ENCODE measurements at regions not wholly inside any gene's neighbourhood (a gene's known extent, or its start where the extent isn't known, plus 50 kb on each side); places are given as distances from the start of the nearest gene placed in this dataset.

- no peak for TF ChIP-seq PKNOX1 (IDR thresholded peaks at IDR 0.05)
- TF ChIP-seq FOXM1 (IDR thresholded peaks at IDR 0.05; ENCODE audit: borderline replicate concordance) = no peak
- TF ChIP-seq LEF1 (IDR thresholded peaks at IDR 0.05; ENCODE audit: borderline replicate concordance) = no peak
- no peak for TF ChIP-seq TARDBP (IDR thresholded peaks at IDR 0.05)
- no peak for TF ChIP-seq BHLHE40 (IDR thresholded peaks at IDR 0.05; ENCODE audit: borderline replicate concordance)
- no peak for TF ChIP-seq ELF4 (IDR thresholded peaks at IDR 0.05)
- TF ChIP-seq SP1 (IDR thresholded peaks at IDR 0.05) = no peak
- no peak for TF ChIP-seq FOXK2 (IDR thresholded peaks at IDR 0.05)
- TF ChIP-seq FOXA1 (IDR thresholded peaks at IDR 0.05) = no peak
- TF ChIP-seq SUZ12 (IDR thresholded peaks at IDR 0.05) = no peak
- TF ChIP-seq CTBP1 (IDR thresholded peaks at IDR 0.05; ENCODE audit: borderline replicate concordance) = no peak
- TF ChIP-seq HDGF (IDR thresholded peaks at IDR 0.05; ENCODE audit: borderline replicate concordance) = no peak
- TF ChIP-seq L3MBTL2 (conservative IDR thresholded peaks at IDR 0.05) = no peak
- TF ChIP-seq ZNF384 (IDR thresholded peaks at IDR 0.05) = no peak
- no peak for TF ChIP-seq ARNT (IDR thresholded peaks at IDR 0.05)
- TF ChIP-seq NFRKB (IDR thresholded peaks at IDR 0.05) = no peak
- no peak for DNase-seq (ENCODE audit: extremely low spot score)
- ChIA-PET POLR2A (no interaction called here), CTCF (no interaction called here)
Observed at GRCh38 chr2:550860-551567, 126.2 kb downstream of the TMEM18 start.

- no peak for TF ChIP-seq TARDBP (IDR thresholded peaks at IDR 0.05)
- TF ChIP-seq BHLHE40 (IDR thresholded peaks at IDR 0.05; ENCODE audit: borderline replicate concordance) = no peak
- TF ChIP-seq NFRKB (IDR thresholded peaks at IDR 0.05) = no peak
- no peak for TF ChIP-seq FOXA1 (IDR thresholded peaks at IDR 0.05)
- no peak for TF ChIP-seq ELF4 (IDR thresholded peaks at IDR 0.05)
- no peak for TF ChIP-seq LEF1 (IDR thresholded peaks at IDR 0.05; ENCODE audit: borderline replicate concordance)
- no peak for TF ChIP-seq L3MBTL2 (conservative IDR thresholded peaks at IDR 0.05)
- TF ChIP-seq FOXM1 (IDR thresholded peaks at IDR 0.05; ENCODE audit: borderline replicate concordance) = no peak
- TF ChIP-seq ZNF384 (IDR thresholded peaks at IDR 0.05) = no peak
- TF ChIP-seq HDGF (IDR thresholded peaks at IDR 0.05; ENCODE audit: borderline replicate concordance) = no peak
- TF ChIP-seq CTBP1 (IDR thresholded peaks at IDR 0.05; ENCODE audit: borderline replicate concordance) = no peak
- no peak for TF ChIP-seq SUZ12 (IDR thresholded peaks at IDR 0.05)
- no peak for TF ChIP-seq SP1 (IDR thresholded peaks at IDR 0.05)
- TF ChIP-seq FOXK2 (IDR thresholded peaks at IDR 0.05) = no peak
- no peak for TF ChIP-seq PKNOX1 (IDR thresholded peaks at IDR 0.05)
- ChIA-PET CTCF (no interaction called here), POLR2A (no interaction called here)
- DNase-seq (ENCODE audit: extremely low spot score) = no peak
Observed at GRCh38 chr2:545711-546650, 131.2 kb downstream of the TMEM18 start.

- ChIA-PET POLR2A (no interaction called here), CTCF (no interaction called here)
- TF ChIP-seq L3MBTL2 (conservative IDR thresholded peaks at IDR 0.05) = no peak
- TF ChIP-seq SUZ12 (IDR thresholded peaks at IDR 0.05) = no peak
- no peak for TF ChIP-seq ZNF384 (IDR thresholded peaks at IDR 0.05)
- TF ChIP-seq LEF1 (IDR thresholded peaks at IDR 0.05; ENCODE audit: borderline replicate concordance) = no peak
- no peak for TF ChIP-seq CTBP1 (IDR thresholded peaks at IDR 0.05; ENCODE audit: borderline replicate concordance)
- TF ChIP-seq TARDBP (IDR thresholded peaks at IDR 0.05) = no peak
- TF ChIP-seq FOXA1 (IDR thresholded peaks at IDR 0.05) = no peak
- no peak for TF ChIP-seq ELF4 (IDR thresholded peaks at IDR 0.05)
- TF ChIP-seq FOXM1 (IDR thresholded peaks at IDR 0.05; ENCODE audit: borderline replicate concordance) = no peak
- no peak for TF ChIP-seq SP1 (IDR thresholded peaks at IDR 0.05)
- DNase-seq (ENCODE audit: extremely low spot score) = no peak
Observed at GRCh38 chr2:545228-545627, 132.0 kb downstream of the TMEM18 start.

GRCh38 chr2:538646-539045, 138.6 kb downstream of the TMEM18 start:
- ChIA-PET POLR2A (no interaction called here), CTCF (no interaction called here)
- TF ChIP-seq TARDBP (IDR thresholded peaks at IDR 0.05) = no peak
- no peak for TF ChIP-seq HDGF (IDR thresholded peaks at IDR 0.05; ENCODE audit: borderline replicate concordance)
- no peak for TF ChIP-seq FOXA1 (IDR thresholded peaks at IDR 0.05)
- no peak for TF ChIP-seq LEF1 (IDR thresholded peaks at IDR 0.05; ENCODE audit: borderline replicate concordance)
- no peak for TF ChIP-seq FOXK2 (IDR thresholded peaks at IDR 0.05)
- no peak for TF ChIP-seq BHLHE40 (IDR thresholded peaks at IDR 0.05; ENCODE audit: borderline replicate concordance)
- TF ChIP-seq ZNF384 (IDR thresholded peaks at IDR 0.05) = no peak
- TF ChIP-seq SUZ12 (IDR thresholded peaks at IDR 0.05) = no peak
- no peak for TF ChIP-seq SP1 (IDR thresholded peaks at IDR 0.05)
- no peak for TF ChIP-seq ELF4 (IDR thresholded peaks at IDR 0.05)
- TF ChIP-seq L3MBTL2 (conservative IDR thresholded peaks at IDR 0.05) = no peak
- no peak for TF ChIP-seq NFRKB (IDR thresholded peaks at IDR 0.05)
- no peak for TF ChIP-seq PKNOX1 (IDR thresholded peaks at IDR 0.05)
- TF ChIP-seq FOXM1 (IDR thresholded peaks at IDR 0.05; ENCODE audit: borderline replicate concordance) = no peak
- no peak for TF ChIP-seq ARNT (IDR thresholded peaks at IDR 0.05)
- TF ChIP-seq CTBP1 (IDR thresholded peaks at IDR 0.05; ENCODE audit: borderline replicate concordance) = no peak

GRCh38 chr2:535222-535621, 142.0 kb downstream of the TMEM18 start:
- ChIA-PET CTCF (no interaction called here), POLR2A (no interaction called here)
- no peak for DNase-seq (ENCODE audit: extremely low spot score)
- TF ChIP-seq SP1 (IDR thresholded peaks at IDR 0.05) (no peak), FOXM1 (IDR thresholded peaks at IDR 0.05; ENCODE audit: borderline replicate concordance) (no peak), ARNT (IDR thresholded peaks at IDR 0.05) (no peak)

More at GRCh38 chr2:538646-539045, 138.6 kb downstream of the TMEM18 start:
- no peak for DNase-seq (ENCODE audit: extremely low spot score)

Measured in HEK293T (cell line).